GM19025 (cell line): ENCODE measurements at regions not wholly inside any gene's neighbourhood (a gene's known extent, or its start where the extent isn't known, plus 50 kb on each side); places are given as distances from the start of the nearest gene placed in this dataset.

Source experiments
- ATAC-seq: cut with Tn5 transposase; IDR thresholded peaks from one replicate; pipeline ENCODE4 v1.9.1; 2021; ENCODE audit warnings: mild to moderate bottlenecking, low read depth, moderate library complexity; ENCODE audit not compliant: unreplicated experiment

DNA sequence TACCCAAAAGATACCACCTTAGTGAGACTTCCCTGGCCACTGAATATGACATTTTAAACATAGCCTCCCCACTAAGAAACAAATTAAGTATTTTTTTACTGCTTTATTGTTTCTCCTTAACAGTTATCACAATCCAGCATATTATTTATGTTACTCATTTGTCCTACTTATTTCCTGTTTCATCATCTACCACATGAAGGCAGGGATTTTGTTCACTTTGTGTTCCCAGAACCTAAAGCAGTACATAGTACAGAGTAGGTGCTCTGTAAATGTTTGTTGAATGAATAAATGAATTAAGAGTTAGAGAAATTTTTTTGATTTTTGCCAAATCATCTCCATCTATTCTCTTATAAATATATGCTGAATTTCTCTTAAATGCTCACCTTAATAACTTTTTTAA lies 318.4 kb upstream of the GIMD1 start:
- ATAC-seq: no peak

DNA sequence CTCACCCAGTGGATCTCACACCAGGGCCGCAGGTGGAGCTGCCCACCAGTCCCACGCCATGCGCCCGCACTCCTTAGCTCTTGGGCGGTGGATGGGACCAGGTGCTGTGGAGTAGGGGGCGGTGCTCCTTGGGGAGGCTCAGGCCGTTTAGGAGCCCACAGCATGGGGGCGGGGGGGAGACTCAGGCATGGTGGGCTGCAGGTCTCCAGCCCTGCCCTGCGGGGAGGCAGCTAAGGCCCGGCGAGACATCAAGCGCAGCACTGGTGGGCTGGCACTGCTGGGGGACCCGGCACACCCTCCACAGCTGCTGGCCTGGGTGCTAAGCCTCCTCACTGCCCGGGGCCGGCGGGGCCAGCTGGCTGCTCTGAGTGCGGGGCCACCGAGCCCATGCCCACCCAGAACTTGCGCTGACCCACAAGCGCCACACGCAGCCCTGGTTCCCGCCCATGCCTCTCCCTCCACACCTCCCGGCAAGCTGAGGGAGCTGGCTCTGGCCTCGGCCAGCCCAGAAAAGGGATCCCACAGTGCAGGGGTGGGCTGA lies 312.9 kb upstream of the GIMD1 start:
- ATAC-seq: no peak

DNA sequence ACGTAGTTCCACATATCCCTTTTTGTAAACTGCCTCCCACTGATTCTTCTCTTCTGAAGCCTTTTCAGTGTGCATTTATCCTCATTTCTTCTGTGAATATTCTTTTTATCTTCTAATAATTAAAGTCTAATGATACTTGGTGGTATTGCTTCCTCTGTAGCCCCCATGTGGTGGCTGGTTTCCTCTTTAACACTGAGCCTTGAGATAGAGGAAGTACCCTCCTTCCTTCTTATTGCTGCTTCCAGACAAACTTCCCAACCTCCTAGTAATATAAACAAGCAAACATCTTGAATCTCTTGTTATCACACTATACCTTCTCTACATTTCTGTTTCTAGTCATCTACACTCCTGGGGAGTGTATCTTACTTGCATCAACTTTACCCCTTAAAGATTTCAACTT lies 310.5 kb upstream of the GIMD1 start:
- ATAC-seq: no peak

DNA sequence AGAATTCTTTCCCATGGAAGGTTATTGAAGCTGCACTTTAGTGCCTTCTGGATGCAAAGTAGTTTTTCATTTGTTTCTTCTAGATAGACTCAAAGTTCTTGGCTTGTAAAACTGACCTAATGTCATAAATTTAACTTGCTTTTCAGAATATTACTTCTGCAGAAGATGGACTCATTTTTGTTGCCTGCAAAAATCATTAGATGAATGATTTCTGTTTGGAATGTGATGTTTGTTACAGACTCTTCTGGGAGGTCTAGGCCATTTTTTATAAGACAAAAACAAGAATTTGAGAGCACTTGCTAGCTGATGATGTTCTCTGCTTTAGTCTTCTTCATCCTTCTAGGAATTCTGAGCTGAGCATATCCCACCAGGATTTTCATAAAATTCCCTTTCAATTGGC lies 308.6 kb upstream of the GIMD1 start:
- no peak for ATAC-seq

DNA sequence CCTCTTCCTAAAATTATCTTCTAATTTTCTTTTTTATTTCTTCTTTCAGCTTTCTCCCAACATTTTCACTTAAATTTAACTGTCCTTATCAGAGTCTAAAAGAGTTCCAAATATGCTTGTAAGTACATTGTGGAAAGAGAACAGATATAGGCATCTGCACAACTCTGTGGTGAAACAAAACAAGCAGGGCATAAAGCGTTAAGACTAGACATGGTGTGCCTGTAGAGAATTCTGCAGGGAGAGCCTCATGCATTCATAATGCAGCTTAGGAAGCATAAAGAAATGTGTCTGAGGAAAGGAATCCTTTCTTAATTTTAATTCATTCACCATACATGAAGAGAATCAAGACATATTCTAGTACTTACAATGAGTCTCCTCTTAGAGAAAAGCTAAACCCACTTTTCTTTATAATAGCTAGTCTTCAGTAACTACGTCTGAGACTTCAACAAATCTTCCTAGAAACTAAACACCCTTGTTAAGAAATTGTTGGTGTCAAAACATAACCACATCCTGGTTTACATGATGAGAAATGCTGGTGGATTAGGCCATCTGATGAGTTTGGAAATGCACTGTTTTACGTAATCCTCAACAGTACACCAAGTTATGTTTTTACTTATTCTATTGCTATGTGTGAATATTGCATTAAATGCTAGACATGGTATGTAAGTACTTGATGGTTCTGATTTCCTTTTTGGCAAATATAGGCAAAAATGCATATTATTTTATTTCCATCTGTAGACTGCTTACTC lies 307.8 kb upstream of the GIMD1 start:
- ATAC-seq: no peak

DNA sequence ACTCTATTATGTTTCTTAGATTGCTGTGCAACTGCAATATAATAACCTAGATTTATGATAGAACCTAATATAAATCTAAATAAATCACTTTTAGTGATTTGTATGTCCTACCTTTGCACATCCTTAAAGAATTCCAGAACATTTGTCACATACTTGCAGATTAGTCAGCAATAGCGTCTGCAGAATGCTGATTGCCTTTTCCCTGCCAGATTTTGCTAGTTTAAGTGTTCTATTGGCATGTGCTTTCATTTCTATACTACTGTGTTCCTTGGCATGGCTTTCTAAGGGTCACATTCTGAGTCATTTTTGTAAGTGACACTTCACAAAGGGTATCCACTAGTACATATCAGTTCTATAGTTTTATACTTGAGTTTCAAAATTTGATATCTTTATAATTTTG lies 303.1 kb upstream of the GIMD1 start:
- ATAC-seq: no peak

DNA sequence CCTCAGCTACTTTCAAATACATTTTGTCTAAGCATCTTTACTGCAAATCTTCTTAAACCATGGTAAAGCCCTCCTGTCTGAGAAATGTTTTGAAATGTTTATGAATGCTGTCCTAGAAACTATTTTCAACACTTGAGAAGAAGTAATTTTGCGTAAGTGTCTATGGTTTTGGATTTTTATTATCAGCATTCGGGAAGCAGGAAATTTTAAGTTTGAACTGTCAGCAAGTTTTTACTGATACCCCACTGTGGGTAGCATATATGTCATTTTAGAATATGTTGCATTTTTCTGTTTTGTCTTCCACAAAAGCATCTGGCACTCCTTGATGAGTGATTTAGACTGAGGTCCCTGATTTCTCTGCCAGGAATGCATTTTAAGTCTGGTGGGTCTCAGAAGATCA lies 302.4 kb upstream of the GIMD1 start:
- no peak for ATAC-seq

DNA sequence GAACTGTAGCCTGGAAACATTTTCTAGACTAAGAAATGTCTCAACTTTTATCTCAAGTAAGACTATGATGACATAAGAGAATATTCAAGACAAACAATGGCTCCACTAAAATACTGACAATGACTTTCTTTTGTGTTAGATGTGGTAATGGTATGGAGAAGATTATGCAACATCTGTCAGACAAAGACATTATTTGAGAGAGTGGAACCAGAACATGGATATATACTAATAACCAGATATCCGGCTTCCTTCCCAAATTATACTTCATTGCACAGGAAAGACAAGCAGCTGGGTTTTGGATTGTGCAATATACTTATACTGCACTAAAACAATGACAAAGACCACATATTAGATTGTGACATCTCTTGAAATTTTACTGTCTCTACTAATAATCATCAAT lies 290.8 kb upstream of the GIMD1 start:
- no peak for ATAC-seq

DNA sequence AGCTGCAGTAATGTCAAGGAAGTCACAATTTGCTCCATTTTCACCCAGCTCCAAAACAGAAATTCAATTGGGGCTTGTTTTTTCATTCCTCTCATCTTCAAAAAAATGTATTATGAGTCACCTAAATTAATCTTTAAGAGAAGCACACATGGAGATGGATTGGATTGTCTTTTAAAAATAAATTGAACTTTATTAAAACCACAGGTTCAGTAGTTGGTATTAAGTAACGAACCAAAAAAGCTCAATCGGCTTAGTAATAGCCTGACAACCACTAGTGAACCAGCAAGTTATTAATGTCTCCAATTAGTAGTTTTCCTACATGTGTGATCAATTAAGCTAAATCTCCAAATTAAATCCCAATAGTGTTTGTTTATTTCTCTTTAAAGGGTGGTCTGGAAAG lies 283.5 kb upstream of the GIMD1 start:
- no peak for ATAC-seq

DNA sequence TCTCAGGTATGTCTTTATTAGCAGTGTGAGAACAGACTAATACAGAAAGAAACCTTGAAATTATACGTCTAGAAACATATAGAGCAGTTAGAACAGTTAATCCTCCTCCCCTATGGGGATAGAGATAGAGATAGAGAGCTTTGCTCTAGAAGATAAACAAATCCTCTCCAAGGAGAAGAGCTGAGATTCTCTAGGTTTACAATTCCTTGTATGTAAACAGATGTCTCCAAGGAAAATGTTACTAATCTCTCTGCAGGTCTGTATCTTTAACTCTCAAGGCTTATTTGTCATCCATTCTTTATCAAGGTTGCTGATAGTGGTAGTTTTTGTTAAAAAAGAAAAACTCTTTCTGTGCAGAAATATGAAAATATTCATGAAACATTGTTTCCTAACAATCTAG lies 282.1 kb upstream of the GIMD1 start:
- no peak for ATAC-seq

DNA sequence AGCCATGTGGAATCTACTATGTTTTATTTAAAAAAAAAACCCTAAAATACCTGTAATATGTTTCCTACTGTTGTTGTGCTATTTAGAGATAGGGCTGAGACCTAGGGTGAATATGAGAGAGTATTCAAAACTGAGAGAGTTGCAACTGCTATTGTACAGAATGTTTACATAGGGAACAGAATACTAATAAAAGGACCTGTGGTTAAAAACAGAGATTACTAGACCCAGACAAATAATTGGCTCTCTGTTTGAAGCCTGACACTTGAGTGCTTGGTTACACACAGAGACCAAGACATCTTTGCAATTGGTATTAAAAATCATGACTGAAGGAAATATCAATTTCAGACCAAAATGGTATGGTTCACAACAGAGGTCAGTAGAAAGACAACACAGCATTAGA lies 278.9 kb upstream of the GIMD1 start:
- ATAC-seq: no peak

DNA sequence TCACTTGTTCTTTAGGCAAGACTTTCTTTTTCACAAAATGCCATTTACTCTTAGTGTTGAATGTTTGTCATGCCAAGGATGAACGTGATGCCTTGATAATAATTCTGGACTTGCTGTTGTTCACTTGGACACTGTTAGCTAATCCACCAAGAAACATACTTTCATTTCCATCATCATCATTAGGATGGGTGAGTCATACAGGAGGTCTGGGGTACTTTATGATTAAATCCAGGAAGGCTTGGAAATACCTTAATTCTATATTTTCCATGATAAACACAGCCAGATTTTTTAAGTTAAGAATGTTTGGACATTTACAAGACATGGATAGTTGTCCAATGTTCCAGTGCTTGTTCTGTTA lies 260.7 kb upstream of the GIMD1 start:
- no peak for ATAC-seq

DNA sequence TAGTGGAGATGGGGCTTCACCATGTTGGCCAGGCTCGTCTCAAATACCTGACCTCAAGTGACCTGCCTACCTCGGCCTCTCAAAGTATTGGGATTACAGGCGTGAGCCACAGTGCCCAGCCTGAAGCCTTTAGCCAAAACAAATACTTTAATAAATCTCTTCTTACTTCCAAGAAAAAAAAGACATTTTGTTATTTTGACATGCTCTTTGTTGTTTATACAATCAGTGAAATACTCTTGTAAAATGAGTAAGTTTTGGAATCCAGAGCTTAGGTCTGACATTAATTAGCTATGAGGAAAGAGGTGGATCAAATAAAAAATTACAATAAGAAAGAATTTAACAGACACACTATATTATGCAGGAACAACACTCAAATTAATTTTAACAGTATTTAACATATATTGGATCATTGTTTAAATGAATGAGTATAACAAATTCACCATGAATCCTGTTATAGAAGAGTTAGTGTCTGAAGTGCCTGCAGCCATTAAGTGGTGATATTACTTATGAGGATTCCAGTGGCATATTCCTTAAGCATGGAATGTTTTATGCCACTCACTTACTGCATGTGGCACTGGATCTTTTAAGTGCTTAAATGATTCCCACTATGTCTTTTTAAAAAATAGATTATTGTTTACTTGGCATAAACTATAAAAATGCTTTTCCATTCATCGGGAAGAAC lies 260.1 kb upstream of the GIMD1 start:
- ATAC-seq: no peak

DNA sequence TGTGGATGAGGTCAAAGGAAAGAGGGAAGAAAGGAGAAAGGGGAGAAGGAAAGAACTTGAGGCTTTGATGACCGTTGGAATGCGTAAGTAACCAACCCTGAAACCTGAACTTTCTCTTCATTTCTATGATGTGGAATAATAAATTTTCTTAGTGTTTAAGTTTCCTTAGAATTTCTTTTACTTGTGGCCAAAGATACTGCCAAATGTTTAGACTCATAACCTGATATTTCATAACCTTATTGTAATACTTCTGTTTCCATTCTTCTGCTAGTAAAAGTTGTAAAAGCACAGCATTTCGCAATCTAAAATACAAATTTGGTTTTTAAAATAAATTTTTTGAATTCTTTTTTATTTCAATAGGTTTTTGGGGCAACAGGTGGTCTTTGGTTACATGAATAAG lies 258.5 kb upstream of the GIMD1 start:
- no peak for ATAC-seq

DNA sequence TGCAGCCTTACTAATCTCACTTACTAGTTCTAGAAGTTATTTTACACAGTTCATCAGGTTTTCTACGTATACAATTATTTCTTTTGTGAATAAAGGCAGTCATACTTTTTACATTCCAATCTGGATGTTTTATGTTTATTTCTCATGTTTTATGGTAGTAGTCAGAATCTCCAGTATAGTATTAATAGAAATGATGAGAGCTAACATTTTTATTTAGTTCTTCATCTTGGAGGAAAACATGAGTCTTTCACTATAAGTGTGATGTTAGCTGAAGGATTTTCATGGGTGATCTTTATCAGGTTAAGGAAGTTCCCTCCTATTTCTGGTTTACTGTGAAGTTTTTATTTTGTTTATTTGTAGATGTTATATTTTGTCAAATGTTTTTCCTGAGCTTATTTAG lies 256.1 kb upstream of the GIMD1 start:
- no peak for ATAC-seq

DNA sequence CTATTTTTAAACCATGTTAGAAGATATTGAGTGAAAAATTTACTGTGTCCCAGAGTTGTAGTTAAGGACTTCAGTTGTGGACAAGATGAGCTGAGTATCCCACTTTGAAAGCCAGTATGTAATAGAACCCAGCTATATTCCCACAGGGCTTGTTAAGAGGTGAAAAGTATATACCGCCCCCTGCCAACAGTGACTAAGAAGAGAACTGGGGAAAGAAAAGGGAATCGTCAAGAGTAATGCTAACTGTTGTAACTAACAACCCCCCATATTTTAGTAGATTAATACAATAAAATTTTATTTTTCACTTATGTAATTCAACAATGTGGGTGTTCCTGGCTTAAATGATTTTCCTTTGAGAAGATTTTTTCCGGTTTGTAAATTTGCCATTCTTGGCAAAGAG lies 250.4 kb upstream of the GIMD1 start:
- ATAC-seq: no peak

DNA sequence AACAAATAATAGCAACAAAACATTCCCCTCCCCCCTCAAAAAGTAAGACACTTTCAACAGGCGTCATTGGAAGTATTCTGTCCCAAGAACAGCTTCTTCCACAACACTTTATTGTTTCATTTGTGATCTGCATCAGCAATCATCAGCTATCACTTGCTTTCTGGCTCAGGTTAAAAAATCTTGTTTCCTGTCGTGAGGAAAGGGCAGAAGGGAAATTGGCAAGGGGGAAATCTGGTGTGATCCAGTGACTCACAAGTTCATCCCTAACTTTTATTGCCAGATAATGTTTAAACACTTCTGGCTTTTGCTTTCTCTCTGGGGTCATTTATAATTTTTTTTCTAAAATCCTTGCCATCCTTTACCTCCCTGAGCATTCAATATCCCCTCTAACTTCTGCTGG lies 247.4 kb upstream of the GIMD1 start:
- ATAC-seq: no peak

DNA sequence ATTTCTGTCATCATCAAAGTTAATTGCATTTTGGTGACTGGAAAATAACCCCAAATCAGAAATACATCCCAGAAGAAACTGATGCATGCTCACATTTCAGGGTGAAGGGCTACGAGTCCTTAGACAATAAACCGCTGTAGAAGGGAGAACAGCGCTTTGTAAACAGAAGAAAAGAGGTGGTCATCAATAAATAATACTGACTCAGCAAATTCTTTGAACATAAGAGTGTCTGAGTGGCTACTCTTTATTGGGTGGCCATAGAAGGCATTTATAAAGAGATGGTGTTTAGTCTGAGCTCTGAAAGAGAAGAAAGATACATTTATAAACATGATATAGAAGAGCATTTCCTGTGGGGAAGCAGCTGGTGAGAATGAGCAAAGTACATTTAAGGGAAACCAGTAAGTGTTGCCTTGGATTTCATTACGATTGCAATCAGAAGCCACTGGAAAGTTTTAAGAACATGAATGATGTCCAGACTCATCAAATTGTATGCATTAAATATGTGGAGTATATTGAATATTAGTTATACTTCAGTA lies 246.9 kb upstream of the GIMD1 start:
- ATAC-seq: no peak

DNA sequence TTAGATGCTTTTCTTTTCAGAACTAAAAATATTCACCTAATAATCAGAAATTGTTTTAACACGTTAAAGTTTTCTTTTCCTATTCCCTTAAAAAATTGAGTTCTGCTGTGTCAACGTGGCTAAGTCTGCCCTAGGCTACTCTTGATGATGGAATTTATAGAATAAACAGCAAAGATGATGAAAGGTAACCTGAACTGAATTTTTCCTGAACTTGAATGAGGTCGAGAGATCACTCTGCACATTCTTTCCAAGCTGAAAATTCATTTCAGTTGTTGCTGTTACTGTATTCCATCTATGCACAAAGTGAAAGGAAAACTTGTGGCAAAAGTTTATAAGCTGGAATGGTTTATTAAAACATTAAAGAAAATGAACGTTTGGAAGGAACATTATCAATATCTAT lies 245.9 kb upstream of the GIMD1 start:
- ATAC-seq: no peak

DNA sequence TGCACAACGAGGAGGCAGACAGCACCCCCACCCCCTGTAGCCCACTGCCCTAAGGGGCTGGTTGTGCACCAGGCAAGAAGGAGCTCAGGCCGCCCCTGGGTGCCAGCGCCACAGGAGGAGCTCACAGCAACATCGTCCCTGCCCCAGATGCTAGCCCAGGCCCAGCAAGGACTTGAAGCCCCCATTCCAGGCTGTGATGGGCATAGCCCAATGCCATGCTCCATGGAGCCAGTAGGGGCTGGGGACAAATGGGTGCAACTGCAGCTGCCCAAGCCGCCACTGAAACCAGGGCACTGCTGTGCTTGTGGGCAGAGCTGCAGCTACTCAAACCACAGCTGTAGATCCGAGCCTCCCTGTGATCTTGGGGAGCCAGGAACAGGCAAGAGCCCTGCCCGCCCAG lies 241.3 kb upstream of the GIMD1 start:
- ATAC-seq: no peak

DNA sequence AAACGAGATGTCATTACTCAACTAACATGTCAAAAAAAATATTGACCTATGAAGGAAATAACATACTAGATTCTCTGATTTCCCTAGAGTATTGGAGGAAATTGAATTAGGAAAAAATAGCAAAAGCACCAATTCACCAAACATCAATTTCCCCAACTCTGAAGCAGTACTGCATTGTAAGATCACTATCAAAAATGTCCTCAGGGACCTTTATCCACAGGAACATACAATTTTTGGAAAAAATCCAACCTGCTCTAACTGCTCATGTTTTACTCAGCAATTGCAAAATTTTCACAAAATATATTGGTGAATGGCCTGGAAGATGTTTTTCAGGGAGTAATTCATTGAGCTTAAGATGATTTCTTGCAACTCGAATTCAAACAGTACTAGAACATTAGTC lies 239.0 kb upstream of the GIMD1 start:
- no peak for ATAC-seq
